ENCODE measurements at regions not wholly inside any gene's neighbourhood (a gene's known extent, or its start where the extent isn't known, plus 50 kb on each side); places are given as distances from the start of the nearest gene placed in this dataset.

GRCh38 chr18:22547807-22548561, 130.3 kb upstream of the CTAGE1 start:
- no peak overlapping the region for H3K4me3 ChIP-seq (replicated peaks in 1 of 2; ENCODE audit: low read depth in 1 of 2, low read length in 2 of 2)
- intact Hi-C loops (cut with micrococcal nuclease) = no loop called here
- CTCF ChIA-PET = interaction anchor here (0.6 kb wide), 1 partner anchor 660 kb away, joined by 4 read pairs; no protein-coding TSS in a partner anchor
- H2AFZ ChIP-seq (ENCODE audit: low read depth, low read length, poor library complexity, severe bottlenecking) = no peak overlapping the region
- DNase-seq (ENCODE audit: low read depth, low spot score) = no peak
- POLR2A ChIA-PET = no interaction called here
- H3K4me2 ChIP-seq (ENCODE audit: low read length) = no peak overlapping the region
- H3K9me3 ChIP-seq (ENCODE audit: control insufficient read depth in 1 of 2, insufficient read depth in 1 of 2, low read depth in 1 of 2, low read length in 2 of 2) = no peaks in the 10 kb centered on the region
- H4K20me1 ChIP-seq (ENCODE audit: insufficient read depth) = no peaks in the 10 kb centered on the region
- H3K27ac ChIP-seq (ENCODE audit: low read depth, low read length) = no peak overlapping the region
- BruUV-seq (replicated peaks) = no TSS peak
- no peak for ATAC-seq
- H3K27me3 ChIP-seq (ENCODE audit: insufficient read depth, low read length) = no peaks in the 10 kb centered on the region; the same call in 1 of the 2 replicates
- no peaks in the 10 kb centered on the region for H3K36me3 ChIP-seq (ENCODE audit: control insufficient read depth in 1 of 2, insufficient read depth in 2 of 2, low read length in 2 of 2)
- no peak for TF ChIP-seq ELF1 (IDR thresholded peaks at IDR 0.05; ENCODE audit: borderline replicate concordance, low read depth)
- TF ChIP-seq FOSL1 (IDR thresholded peaks at IDR 0.05; ENCODE audit: low read depth) = no peak
- no peak for TF ChIP-seq EZH2phosphoT487 (IDR thresholded peaks at IDR 0.05; ENCODE audit: borderline replicate concordance)
- TF ChIP-seq YY1 (IDR thresholded peaks at IDR 0.05; ENCODE audit: extremely low read depth, insufficient replicate concordance, low read depth, low read length) = no peak
- no peak for TF ChIP-seq ZBTB33 (IDR thresholded peaks at IDR 0.05; ENCODE audit: extremely low read depth, insufficient replicate concordance, low read length)
- no peak for TF ChIP-seq POLR2AphosphoS5 (IDR thresholded peaks at IDR 0.05; ENCODE audit: low read depth, low read length)
- TF ChIP-seq SIN3A (IDR thresholded peaks at IDR 0.05; ENCODE audit: low read depth) = no peak
- TF ChIP-seq CBX3 (IDR thresholded peaks at IDR 0.05; ENCODE audit: low read depth) = no peak
- TF ChIP-seq EGR1 (IDR thresholded peaks at IDR 0.05; ENCODE audit: low read depth) = no peak
- TF ChIP-seq ZFX (IDR thresholded peaks at IDR 0.05) = no peak
- TF ChIP-seq RAD21 (IDR thresholded peaks at IDR 0.05; ENCODE audit: low read depth) = no peak
- no peak for TF ChIP-seq SP1 (IDR thresholded peaks at IDR 0.05; ENCODE audit: low read depth)
- no peak for TF ChIP-seq ZNF274 (IDR thresholded peaks at IDR 0.05; ENCODE audit: low read depth, low read length)
- no peaks in the 10 kb centered on the region for H3K79me2 ChIP-seq (ENCODE audit: insufficient read depth, low read length)
- peaks cover 0 to 10% of the 10 kb centered on the region in 2 experiments; a peak in 2 of 4 replicates for H3K4me1 ChIP-seq (ENCODE audit: control insufficient read depth in 1 of 2, insufficient read depth in 2 of 2, low read length in 2 of 2)
- H3K9me2 ChIP-seq (ENCODE audit: insufficient read depth) = 0 out of 2 replicates have a peak, but pooled peaks cover 7% of the 10 kb centered on the region
- RAD21 ChIA-PET (ENCODE audit: low non-redundant PET in 1 of 2, low total read pairs in 2 of 2, uncharacterized antibody in 2 of 2, unreplicated experiment in 2 of 2) = no interaction called here
- no peak overlapping the region for H3K9ac ChIP-seq (ENCODE audit: low read length)

Measured in HCT116 (cell line).